Upper lobe of right lung (tissue), 1 donor: ENCODE measurements at regions not wholly inside any gene's neighbourhood (a gene's known extent, or its start where the extent isn't known, plus 50 kb on each side); places are given as distances from the start of the nearest gene placed in this dataset.

Experiments
- ATAC-seq: fragments of 200-7000 bp; cut with Tn5 transposase; one replicate; pipeline ENCODE4 v1.9.1; 2020; ENCODE audit warnings: mild to moderate bottlenecking, moderate library complexity
- DNase-seq: peaks from one replicate; pipeline ENCODE4 v3.0.0-alpha.2; 2020
- H3K27ac ChIP-seq: fragments of 200-600 bp; one replicate; pipeline ENCODE4 v1.8.0; 2022
- H3K27me3 ChIP-seq: fragments of 200-600 bp; one replicate; pipeline ENCODE4 v1.8.0; 2022; ENCODE audit warnings: mild to moderate bottlenecking
- H3K36me3 ChIP-seq: fragments of 200-600 bp; one replicate; pipeline ENCODE4 v1.8.0; 2022
- H3K4me1 ChIP-seq: fragments of 200-600 bp; one replicate; pipeline ENCODE4 v1.8.0; 2022
- H3K4me3 ChIP-seq: fragments of 200-600 bp; one replicate; pipeline ENCODE4 v1.8.0; 2022; ENCODE audit warnings: mild to moderate bottlenecking
- H3K9me3 ChIP-seq: fragments of 200-600 bp; one replicate; pipeline ENCODE4 v1.8.0; 2022
- CTCF ChIP-seq: fragments of 200-600 bp; IDR thresholded peaks from one replicate; pipeline ENCODE4 v1.8.0; 2022; ENCODE audit warnings: antibody characterized with exemption
- intact Hi-C: fragments of 100-400 bp; cut with DNase I; formaldehyde crosslinking; loops from one replicate; pipeline ENCODE4 v1.11.0; 2022
- donor health status: DM: no; HTN: yes; CAD: no; lungs with severe emphysema.

GRCh38 chr21:14862794-14863720 is 201.7 kb downstream of the NRIP1 start:
- ATAC-seq (no peak), DNase-seq (no peak)
- no peaks in the 10 kb centered on the region for H3K9me3 ChIP-seq
- H3K4me3 ChIP-seq, result no peak overlapping the region
- no peaks in the 10 kb centered on the region for H3K27me3 ChIP-seq
- no peaks in the 10 kb centered on the region for H3K36me3 ChIP-seq
- no peaks in the 10 kb centered on the region for H3K4me1 ChIP-seq
- no peak overlapping the region for H3K27ac ChIP-seq
- peak; percentile 56 for TF ChIP-seq CTCF
- intact Hi-C loops, result loop anchor here (5.0 kb wide), 1 partner anchor 619 kb away; no protein-coding TSS in a partner anchor

- ATAC-seq (peak; percentile 47), DNase-seq (no peak)
- Histone ChIP-seq H3K9me3 (no peaks in the 10 kb centered on the region), H3K4me3 (no peak overlapping the region), H3K27ac (no peak overlapping the region), H3K36me3 (no peaks in the 10 kb centered on the region), H3K4me1 (no peaks in the 10 kb centered on the region), H3K27me3 (no peaks in the 10 kb centered on the region)
- TF ChIP-seq CTCF, result no peak
- intact Hi-C loops, result no loop called here
Measured at GRCh38 chr21:14858311-14858710, 206.5 kb downstream of the NRIP1 start.

GRCh38 chr21:14857529-14857928 is 207.3 kb downstream of the NRIP1 start:
- TF ChIP-seq CTCF, result no peak
- Histone ChIP-seq H3K27me3 (no peaks in the 10 kb centered on the region), H3K27ac (no peak overlapping the region), H3K36me3 (no peaks in the 10 kb centered on the region), H3K4me1 (no peaks in the 10 kb centered on the region), H3K4me3 (no peak overlapping the region), H3K9me3 (no peaks in the 10 kb centered on the region)
- intact Hi-C loops, result no loop called here
- ATAC-seq (peak; percentile 25), DNase-seq (no peak)

- Histone ChIP-seq H3K4me3 (no peak overlapping the region), H3K36me3 (no peaks in the 10 kb centered on the region), H3K4me1 (no peaks in the 10 kb centered on the region), H3K9me3 (no peaks in the 10 kb centered on the region), H3K27ac (no peak overlapping the region), H3K27me3 (no peaks in the 10 kb centered on the region)
- intact Hi-C loops, result no loop called here
- ATAC-seq (no peak), DNase-seq (no peak)
- TF ChIP-seq CTCF, result no peak
Measured at GRCh38 chr21:14850394-14850793, 214.4 kb downstream of the NRIP1 start.

GRCh38 chr21:14846621-14847020 is 218.2 kb downstream of the NRIP1 start:
- peak; percentile 64 for ATAC-seq
- DNase-seq, result no peak
- intact Hi-C loops, result no loop called here
- Histone ChIP-seq H3K27me3 (no peaks in the 10 kb centered on the region), H3K36me3 (no peaks in the 10 kb centered on the region), H3K27ac (no peak overlapping the region), H3K9me3 (no peaks in the 10 kb centered on the region), H3K4me1 (no peaks in the 10 kb centered on the region), H3K4me3 (no peak overlapping the region)
- no peak for TF ChIP-seq CTCF
